ENCODE measurements at regions not wholly inside any gene's neighbourhood (a gene's known extent, or its start where the extent isn't known, plus 50 kb on each side); places are given as distances from the start of the nearest gene placed in this dataset.

DNA sequence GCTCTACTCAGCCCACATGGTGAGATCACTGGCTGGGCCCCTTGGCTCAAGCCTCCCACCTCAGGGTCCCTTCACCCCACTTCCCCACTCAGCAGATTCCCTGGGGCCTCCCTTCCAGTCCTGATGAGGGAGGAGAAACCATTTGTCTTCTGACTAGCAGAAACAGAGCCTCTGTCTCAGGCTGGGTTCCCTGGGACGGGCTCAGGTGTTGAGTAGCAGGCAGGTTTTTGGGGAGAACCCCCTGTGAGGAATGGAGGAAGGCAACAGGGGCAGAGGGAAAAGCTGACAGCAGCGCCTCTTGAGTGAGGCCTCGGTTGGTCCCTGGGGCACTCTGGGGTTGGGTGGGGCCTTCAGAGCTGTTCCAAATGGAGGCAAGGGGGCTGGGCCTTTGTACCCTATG lies 452.2 kb downstream of the TSHZ3 start:
- no peak for ATAC-seq
- no peak for TF ChIP-seq ZC3H10 (CRISPR knock-in tag; IDR thresholded peaks at IDR 0.05)

- TF ChIP-seq CSDC2 (CRISPR knock-in tag; IDR thresholded peaks at IDR 0.05) (no peak), ZFP30 (CRISPR knock-in tag; IDR thresholded peaks at IDR 0.05) (no peak), ZNF70 (CRISPR knock-in tag; IDR thresholded peaks at IDR 0.05) (no peak), RARB (CRISPR knock-in tag; IDR thresholded peaks at IDR 0.05) (no peak), BACH2 (CRISPR knock-in tag; IDR thresholded peaks at IDR 0.05; ENCODE audit: borderline replicate concordance) (no peak), ISL1 (CRISPR knock-in tag; IDR thresholded peaks at IDR 0.05) (no peak), TCF4 (CRISPR knock-in tag; IDR thresholded peaks at IDR 0.05; ENCODE audit: borderline replicate concordance) (no peak), OSR1 (CRISPR knock-in tag; IDR thresholded peaks at IDR 0.05) (no peak), ZFP3 (CRISPR knock-in tag; IDR thresholded peaks at IDR 0.05) (no peak), ZNF565 (CRISPR knock-in tag; conservative IDR thresholded peaks at IDR 0.05; ENCODE audit: low read depth) (no peak), SNAI2 (CRISPR knock-in tag; IDR thresholded peaks at IDR 0.05) (no peak)
- ATAC-seq: no peak
Observed at GRCh38 chr19:30896554-30896953, 452.7 kb downstream of the TSHZ3 start.

- no peak for ATAC-seq
Observed at GRCh38 chr19:30895946-30896345, 453.3 kb downstream of the TSHZ3 start.

More at GRCh38 chr19:30895946-30896345, 453.3 kb downstream of the TSHZ3 start:
- TF ChIP-seq ZFP30 (CRISPR knock-in tag; IDR thresholded peaks at IDR 0.05) (no peak), ISL1 (CRISPR knock-in tag; IDR thresholded peaks at IDR 0.05) (no peak), OSR1 (CRISPR knock-in tag; IDR thresholded peaks at IDR 0.05) (no peak), PPARA (CRISPR knock-in tag; IDR thresholded peaks at IDR 0.05; ENCODE audit: borderline replicate concordance) (no peak), TCF4 (CRISPR knock-in tag; IDR thresholded peaks at IDR 0.05; ENCODE audit: borderline replicate concordance) (no peak), POU6F1 (CRISPR knock-in tag; IDR thresholded peaks at IDR 0.05; ENCODE audit: borderline replicate concordance, low read depth) (no peak), TSHZ2 (CRISPR knock-in tag; IDR thresholded peaks at IDR 0.05) (no peak), BACH2 (CRISPR knock-in tag; IDR thresholded peaks at IDR 0.05; ENCODE audit: borderline replicate concordance) (no peak), CREB5 (CRISPR knock-in tag; IDR thresholded peaks at IDR 0.05; ENCODE audit: low read depth) (no peak), RARB (CRISPR knock-in tag; IDR thresholded peaks at IDR 0.05) (no peak), PATZ1 (CRISPR knock-in tag; IDR thresholded peaks at IDR 0.05; ENCODE audit: borderline replicate concordance) (no peak)

All from SK-N-SH treated with all-trans-retinoic acid at 6 μM for 48 hours (cell line).